MCF 10A (cell line): ENCODE measurements at regions not wholly inside any gene's neighbourhood (a gene's known extent, or its start where the extent isn't known, plus 50 kb on each side); places are given as distances from the start of the nearest gene placed in this dataset.

Source experiments
- BruUV-seq: library from RNA; stranded (reverse); fragments of 400-500 nt; replicated peaks from 2 replicates; lab custom pipeline; 2021; lab: Mats Ljungman, UMichigan
- CTCF ChIA-PET: fragments of 300-600 bp; sonication (Branson Sonifier 250); formaldehyde crosslinking; extraction: SDS; loops from one replicate; lab custom pipeline; 2021; ENCODE audit warnings: antibody characterized with exemption, inconsistent platforms; lab: Yijun Ruan, JAX
- POLR2A ChIA-PET: fragments of 300-600, 350-650 bp; sonication (Branson Sonifier 250); formaldehyde crosslinking; extraction: SDS; loops from one replicate; lab custom pipeline; 2020; ENCODE audit warnings: antibody characterized with exemption, inconsistent platforms; lab: Yijun Ruan, JAX
- DNase-seq: peaks from one replicate; pipeline ENCODE4 v3.0.0-alpha.2; 2018; ENCODE audit not compliant: unreplicated experiment
- H3K27ac Mint-ChIP-seq: one replicate; pipeline ENCODE4 v1.8.0; 2022; ENCODE audit warnings: mild to moderate bottlenecking, low read depth, mixed read lengths; ENCODE audit not compliant: unreplicated experiment
- H3K27me3 Mint-ChIP-seq: one replicate; pipeline ENCODE4 v1.8.0; 2022; ENCODE audit warnings: mixed read lengths; ENCODE audit not compliant: insufficient read depth, unreplicated experiment
- H3K36me3 Mint-ChIP-seq: one replicate; pipeline ENCODE4 v1.8.0; 2022; ENCODE audit warnings: mild to moderate bottlenecking, moderate library complexity, mixed read lengths; ENCODE audit not compliant: insufficient read depth, unreplicated experiment
- H3K4me1 Mint-ChIP-seq: one replicate; pipeline ENCODE4 v1.8.0; 2022; ENCODE audit warnings: mixed read lengths; ENCODE audit not compliant: insufficient read depth, unreplicated experiment
- H3K4me3 Mint-ChIP-seq: one replicate; pipeline ENCODE4 v1.8.0; 2022; ENCODE audit warnings: mild to moderate bottlenecking, moderate library complexity, mixed read lengths; ENCODE audit not compliant: unreplicated experiment
- H3K9me3 Mint-ChIP-seq: one replicate; pipeline ENCODE4 v1.8.0; 2022; ENCODE audit warnings: mixed read lengths; ENCODE audit not compliant: unreplicated experiment
- intact Hi-C: fragments of 100-400 bp; cut with micrococcal nuclease; formaldehyde crosslinking; loops from 2 replicates; pipeline ENCODE4 v1.14.1; 2022
- TF ChIP-seq, protein P1 (sequence below): fragments of 200-600 bp; IDR thresholded peaks from one replicate; pipeline ENCODE4 v1.8.0; 2022; ENCODE audit warnings: antibody characterized with exemption, mild to moderate bottlenecking; ENCODE audit not compliant: unreplicated experiment

GRCh38 chr12:72110937-72111650, 161.1 kb upstream of the TRHDE start:
- BruUV-seq = no TSS peak
- TF ChIP-seq, protein P1, sequence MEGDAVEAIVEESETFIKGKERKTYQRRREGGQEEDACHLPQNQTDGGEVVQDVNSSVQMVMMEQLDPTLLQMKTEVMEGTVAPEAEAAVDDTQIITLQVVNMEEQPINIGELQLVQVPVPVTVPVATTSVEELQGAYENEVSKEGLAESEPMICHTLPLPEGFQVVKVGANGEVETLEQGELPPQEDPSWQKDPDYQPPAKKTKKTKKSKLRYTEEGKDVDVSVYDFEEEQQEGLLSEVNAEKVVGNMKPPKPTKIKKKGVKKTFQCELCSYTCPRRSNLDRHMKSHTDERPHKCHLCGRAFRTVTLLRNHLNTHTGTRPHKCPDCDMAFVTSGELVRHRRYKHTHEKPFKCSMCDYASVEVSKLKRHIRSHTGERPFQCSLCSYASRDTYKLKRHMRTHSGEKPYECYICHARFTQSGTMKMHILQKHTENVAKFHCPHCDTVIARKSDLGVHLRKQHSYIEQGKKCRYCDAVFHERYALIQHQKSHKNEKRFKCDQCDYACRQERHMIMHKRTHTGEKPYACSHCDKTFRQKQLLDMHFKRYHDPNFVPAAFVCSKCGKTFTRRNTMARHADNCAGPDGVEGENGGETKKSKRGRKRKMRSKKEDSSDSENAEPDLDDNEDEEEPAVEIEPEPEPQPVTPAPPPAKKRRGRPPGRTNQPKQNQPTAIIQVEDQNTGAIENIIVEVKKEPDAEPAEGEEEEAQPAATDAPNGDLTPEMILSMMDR = no peak
- H3K4me3 Mint-ChIP-seq = no peak overlapping the region
- H3K9me3 Mint-ChIP-seq = peaks cover 5% of the 10 kb centered on the region
- H3K36me3 Mint-ChIP-seq = no peaks in the 10 kb centered on the region
- H3K4me1 Mint-ChIP-seq = no peaks in the 10 kb centered on the region
- no peak overlapping the region for H3K27ac Mint-ChIP-seq
- ChIA-PET CTCF (interaction anchor here (0.6 to 0.7 kb wide), 2 partner anchors 290 to 1602 kb away, joined by 3 read pairs; no protein-coding TSS in a partner anchor), POLR2A (no interaction called here)
- H3K27me3 Mint-ChIP-seq = no peaks in the 10 kb centered on the region
- DNase-seq = no peak
- intact Hi-C loops = no loop called here

GRCh38 chr12:72111706-72112105, 160.5 kb upstream of the TRHDE start:
- no peaks in the 10 kb centered on the region for H3K4me1 Mint-ChIP-seq
- BruUV-seq = no TSS peak
- POLR2A ChIA-PET = no interaction called here
- intact Hi-C loops = no loop called here
- H3K27me3 Mint-ChIP-seq = no peaks in the 10 kb centered on the region
- no peak overlapping the region for H3K27ac Mint-ChIP-seq
- no peaks in the 10 kb centered on the region for H3K36me3 Mint-ChIP-seq
- CTCF ChIA-PET = no interaction called here
- TF ChIP-seq, protein P1 = no peak
- H3K4me3 Mint-ChIP-seq = no peak overlapping the region
- DNase-seq = no peak
- H3K9me3 Mint-ChIP-seq = peaks cover 6% of the 10 kb centered on the region

DNA sequence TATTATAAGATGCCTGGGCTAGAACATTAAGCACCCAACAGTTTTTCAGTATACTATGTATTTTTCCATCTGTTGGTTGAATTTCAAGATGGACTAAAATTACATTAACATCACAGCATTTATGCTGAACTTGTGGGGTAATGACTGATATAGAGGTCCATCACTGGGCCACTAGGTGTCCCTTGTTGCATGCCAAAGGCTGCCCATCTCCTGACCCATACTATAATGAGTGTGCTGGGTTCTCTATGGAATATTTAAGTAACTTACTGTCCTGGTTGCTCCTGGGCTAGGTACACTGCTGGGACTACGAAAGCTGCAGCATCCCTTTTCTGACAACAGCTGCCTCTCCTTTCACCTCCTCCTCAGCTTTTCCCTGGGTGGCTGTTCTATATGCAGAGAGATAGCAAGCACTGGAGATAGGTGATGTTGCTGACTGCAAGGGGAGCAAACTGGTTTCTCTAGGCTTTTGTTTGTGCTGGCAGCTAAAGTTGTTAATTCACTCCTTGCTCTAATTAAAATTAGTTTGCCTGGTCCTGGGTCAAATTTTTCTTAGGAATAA, 138.6 kb upstream of the TRHDE start:
- Mint-ChIP-seq H3K36me3 (no peaks in the 10 kb centered on the region), H3K27me3 (peaks cover 24% of the 10 kb centered on the region), H3K9me3 (no peaks in the 10 kb centered on the region), H3K27ac (no peak overlapping the region), H3K4me3 (no peak overlapping the region), H3K4me1 (peaks cover 4% of the 10 kb centered on the region)
- POLR2A ChIA-PET = no interaction called here
- intact Hi-C loops = no loop called here
- BruUV-seq = no TSS peak
- TF ChIP-seq, protein P1 = no peak
- peak; percentile 21 for DNase-seq
- CTCF ChIA-PET = interaction anchor here (0.6 to 0.9 kb wide), 2 partner anchors 16 to 117 kb away, joined by 3 to 4 read pairs; no protein-coding TSS in a partner anchor

- TF ChIP-seq, protein P1 = no peak
- Mint-ChIP-seq H3K4me3 (no peak overlapping the region), H3K36me3 (no peaks in the 10 kb centered on the region), H3K27ac (no peak overlapping the region), H3K9me3 (no peaks in the 10 kb centered on the region), H3K27me3 (peaks cover 24% of the 10 kb centered on the region), H3K4me1 (peaks cover 4% of the 10 kb centered on the region)
- intact Hi-C loops = no loop called here
- ChIA-PET POLR2A (interaction anchor here (0.6 kb wide), 1 partner anchor 28 kb away, joined by 3 read pairs; no protein-coding TSS in a partner anchor), CTCF (interaction anchor here (0.9 kb wide), 1 partner anchor 118 kb away, joined by 4 read pairs; no protein-coding TSS in a partner anchor)
- BruUV-seq = no TSS peak
- DNase-seq = no peak
These were observed 137.7 kb upstream of the TRHDE start for GRCh38 chr12:72134246-72135020.
